ENCODE measurements at regions not wholly inside any gene's neighbourhood (a gene's known extent, or its start where the extent isn't known, plus 50 kb on each side); places are given as distances from the start of the nearest gene placed in this dataset.
A peak's percentile ranks its signal among the peaks of the same experiment; 100 is the strongest.

DNA sequence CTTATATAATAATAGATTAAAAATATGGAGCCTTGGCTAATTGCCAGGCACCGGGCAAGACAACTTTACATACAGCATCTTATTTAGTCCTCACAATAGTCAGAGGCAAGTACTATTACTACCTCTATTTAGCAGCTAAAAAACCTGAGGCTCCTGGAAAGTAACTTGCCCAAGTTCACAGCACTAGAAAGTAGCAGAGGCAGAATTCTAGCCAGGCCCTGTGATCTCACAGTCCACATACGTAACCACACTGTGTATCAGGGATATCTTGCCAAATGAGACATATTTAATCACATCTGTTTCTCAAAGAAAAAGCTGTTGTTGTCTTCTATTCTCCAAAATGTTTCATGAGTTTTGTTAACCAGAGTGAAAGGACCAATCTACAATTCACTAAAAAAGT, 378.5 kb downstream of the PLPP3 start:
- Histone ChIP-seq H3K9me3 (ENCODE audit: low read length) (no peaks in the 10 kb centered on the region), H3F3A (ENCODE audit: low read length, unreplicated experiment) (no peaks in the 10 kb centered on the region), H3K79me2 (ENCODE audit: low read length) (no peaks in the 10 kb centered on the region), H3K4me3 (ENCODE audit: low read length) (no peak overlapping the region), H4K20me1 (ENCODE audit: low read length) (no peaks in the 10 kb centered on the region), H3K9me2 (replicated peaks; ENCODE audit: low read length) (no peaks in the 10 kb centered on the region), H3K9ac (ENCODE audit: low read length) (no peak overlapping the region), H3K27ac (ENCODE audit: low read length) (no peak overlapping the region), H3K4me2 (ENCODE audit: low read length) (no peak overlapping the region), H3K36me3 (ENCODE audit: low read depth, low read length) (no peaks in the 10 kb centered on the region), H2AFZ (ENCODE audit: low read length) (no peak overlapping the region), H3K4me1 (ENCODE audit: insufficient read depth, low read length) (peaks cover 14% of the 10 kb centered on the region; the same call in 1 of the 2 replicates), H3K27me3 (ENCODE audit: low read length) (no peaks in the 10 kb centered on the region)
- DNase-seq (peak; percentile 6), ATAC-seq (peak; percentile 48)
- intact Hi-C loops (cut with micrococcal nuclease) = loop anchor here (10.0 kb wide), 1 partner anchor 374 kb away; the partner anchor contains the start of gene PLPP3
- POLR2A ChIA-PET (ENCODE audit: unreplicated experiment) = no interaction called here
- TF ChIP-seq CTCF (conservative IDR thresholded peaks at IDR 0.05; ENCODE audit: low read depth, low read length) (no peak), EZH2 (IDR thresholded peaks at IDR 0.05; ENCODE audit: low read length, unreplicated experiment) (no peak), EZH2phosphoT487 (IDR thresholded peaks at IDR 0.05; ENCODE audit: borderline replicate concordance, low read length) (no peak)
- BruUV-seq (replicated peaks) = no TSS peak
- CTCF ChIA-PET = interaction anchor here (0.6 kb wide), 1 partner anchor 988 kb away, joined by 3 read pairs; no protein-coding TSS in a partner anchor

DNA sequence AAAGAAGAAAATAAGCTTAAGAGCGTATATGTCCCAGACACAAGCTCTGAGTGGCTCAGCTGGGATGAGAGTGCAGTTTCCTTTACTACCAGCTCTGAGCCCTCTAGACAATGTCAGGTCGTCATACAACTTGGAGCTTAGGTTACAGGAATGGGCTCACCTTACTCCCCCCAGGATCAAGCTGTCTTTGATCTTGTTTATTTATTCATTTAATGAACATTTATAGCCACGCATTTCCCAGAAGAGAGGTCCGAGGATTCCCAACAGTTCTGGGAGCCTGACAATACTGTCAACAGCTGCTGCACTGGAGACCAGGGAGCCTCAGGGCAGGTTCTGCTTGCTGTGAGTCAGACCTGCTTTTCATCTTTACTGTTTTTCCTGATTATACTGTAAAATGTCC, 378.9 kb downstream of the PLPP3 start:
- TF ChIP-seq EZH2phosphoT487 (IDR thresholded peaks at IDR 0.05; ENCODE audit: borderline replicate concordance, low read length) = no peak
- TF ChIP-seq EZH2 (IDR thresholded peaks at IDR 0.05; ENCODE audit: low read length, unreplicated experiment) = no peak
- TF ChIP-seq CTCF (conservative IDR thresholded peaks at IDR 0.05; ENCODE audit: low read depth, low read length) = no peak
- DNase-seq = peak; percentile 68
- no peaks in the 10 kb centered on the region for H3K79me2 ChIP-seq (ENCODE audit: low read length)
- peak; percentile 96 for ATAC-seq
- no peaks in the 10 kb centered on the region for H3K9me2 ChIP-seq (replicated peaks; ENCODE audit: low read length)
- H4K20me1 ChIP-seq (ENCODE audit: low read length) = no peaks in the 10 kb centered on the region
- CTCF ChIA-PET = interaction anchor here (0.6 kb wide), 1 partner anchor 987 kb away, joined by 3 read pairs; no protein-coding TSS in a partner anchor
- peak overlapping the region; percentile 40; the same call in 1 of the 2 replicates for H3K4me3 ChIP-seq (ENCODE audit: low read length)
- no peak overlapping the region; the same call in 1 of the 2 replicates for H3K27ac ChIP-seq (ENCODE audit: low read length)
- H3K9ac ChIP-seq (ENCODE audit: low read length) = no peak overlapping the region
- intact Hi-C loops (cut with micrococcal nuclease) = loop anchor here (10.0 kb wide), 1 partner anchor 374 kb away; the partner anchor contains the start of gene PLPP3
- no TSS peak for BruUV-seq (replicated peaks)
- H3K36me3 ChIP-seq (ENCODE audit: low read depth, low read length) = no peaks in the 10 kb centered on the region
- peak overlapping the region; percentile 60 for H2AFZ ChIP-seq (ENCODE audit: low read length)
- POLR2A ChIA-PET (ENCODE audit: unreplicated experiment) = no interaction called here
- H3K27me3 ChIP-seq (ENCODE audit: low read length) = no peaks in the 10 kb centered on the region
- H3K9me3 ChIP-seq (ENCODE audit: low read length) = no peaks in the 10 kb centered on the region
- H3K4me2 ChIP-seq (ENCODE audit: low read length) = peak overlapping the region; percentile 63
- no peaks in the 10 kb centered on the region for H3F3A ChIP-seq (ENCODE audit: low read length, unreplicated experiment)
- peaks cover 14% of the 10 kb centered on the region; the same call in 1 of the 2 replicates for H3K4me1 ChIP-seq (ENCODE audit: insufficient read depth, low read length)

DNA sequence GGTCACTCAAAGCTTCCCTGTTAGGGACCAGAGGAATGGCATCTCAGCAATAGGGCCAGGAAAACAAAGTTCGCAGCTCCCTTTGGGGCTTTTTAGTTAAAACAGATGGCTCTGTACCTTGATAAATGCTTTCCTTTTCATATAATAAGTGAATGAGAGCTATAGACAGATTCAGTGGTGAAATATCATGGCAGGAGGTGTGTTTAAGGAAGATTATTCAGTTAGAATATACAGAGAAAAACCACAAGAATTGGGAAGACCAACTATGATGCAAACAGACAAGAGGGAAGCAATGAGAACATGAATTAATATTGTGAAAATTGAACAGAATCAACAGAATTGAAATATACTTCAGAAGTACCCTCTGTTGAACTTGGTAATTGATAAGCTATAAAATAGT, 379.4 kb downstream of the PLPP3 start:
- TF ChIP-seq EZH2 (IDR thresholded peaks at IDR 0.05; ENCODE audit: low read length, unreplicated experiment) (no peak), CTCF (conservative IDR thresholded peaks at IDR 0.05; ENCODE audit: low read depth, low read length) (no peak), EZH2phosphoT487 (IDR thresholded peaks at IDR 0.05; ENCODE audit: borderline replicate concordance, low read length) (no peak)
- Histone ChIP-seq H4K20me1 (ENCODE audit: low read length) (no peaks in the 10 kb centered on the region), H3K79me2 (ENCODE audit: low read length) (no peaks in the 10 kb centered on the region), H3K27me3 (ENCODE audit: low read length) (no peaks in the 10 kb centered on the region), H2AFZ (ENCODE audit: low read length) (no peak overlapping the region; the same call in 1 of the 2 replicates), H3K4me3 (ENCODE audit: low read length) (no peak overlapping the region), H3K9me2 (replicated peaks; ENCODE audit: low read length) (no peaks in the 10 kb centered on the region), H3F3A (ENCODE audit: low read length, unreplicated experiment) (no peaks in the 10 kb centered on the region), H3K36me3 (ENCODE audit: low read depth, low read length) (no peaks in the 10 kb centered on the region), H3K4me1 (ENCODE audit: insufficient read depth, low read length) (peaks cover 14% of the 10 kb centered on the region; the same call in 1 of the 2 replicates), H3K4me2 (ENCODE audit: low read length) (peak overlapping the region; percentile 63; the same call in 1 of the 2 replicates), H3K9me3 (ENCODE audit: low read length) (no peaks in the 10 kb centered on the region), H3K9ac (ENCODE audit: low read length) (no peak overlapping the region), H3K27ac (ENCODE audit: low read length) (no peak overlapping the region)
- DNase-seq (no peak), ATAC-seq (no peak)
- POLR2A ChIA-PET (ENCODE audit: unreplicated experiment) = no interaction called here
- no TSS peak for BruUV-seq (replicated peaks)
- CTCF ChIA-PET = no interaction called here
- intact Hi-C loops (cut with micrococcal nuclease) = loop anchor here (10.0 kb wide), 1 partner anchor 375 kb away; the partner anchor contains the start of gene PLPP3
